ENCODE measurements at regions not wholly inside any gene's neighbourhood (a gene's known extent, or its start where the extent isn't known, plus 50 kb on each side); places are given as distances from the start of the nearest gene placed in this dataset.
"Not testable (repeated sequence)": the region's sequence is repeated elsewhere in the genome, so short reads cannot be mapped to it uniquely, and the experiment has no call there.

GRCh38 chr15:30470601-30471365 is 56.7 kb upstream of the GOLGA8R start:
- peak; percentile 0 to 32 for DNase-seq (ENCODE audit: low read depth in 2 of 2)

- DNase-seq (ENCODE audit: low read depth in 2 of 2), result not testable (repeated sequence)
These were observed 57.3 kb upstream of the GOLGA8R start for GRCh38 chr15:30471366-30471749.

DNA sequence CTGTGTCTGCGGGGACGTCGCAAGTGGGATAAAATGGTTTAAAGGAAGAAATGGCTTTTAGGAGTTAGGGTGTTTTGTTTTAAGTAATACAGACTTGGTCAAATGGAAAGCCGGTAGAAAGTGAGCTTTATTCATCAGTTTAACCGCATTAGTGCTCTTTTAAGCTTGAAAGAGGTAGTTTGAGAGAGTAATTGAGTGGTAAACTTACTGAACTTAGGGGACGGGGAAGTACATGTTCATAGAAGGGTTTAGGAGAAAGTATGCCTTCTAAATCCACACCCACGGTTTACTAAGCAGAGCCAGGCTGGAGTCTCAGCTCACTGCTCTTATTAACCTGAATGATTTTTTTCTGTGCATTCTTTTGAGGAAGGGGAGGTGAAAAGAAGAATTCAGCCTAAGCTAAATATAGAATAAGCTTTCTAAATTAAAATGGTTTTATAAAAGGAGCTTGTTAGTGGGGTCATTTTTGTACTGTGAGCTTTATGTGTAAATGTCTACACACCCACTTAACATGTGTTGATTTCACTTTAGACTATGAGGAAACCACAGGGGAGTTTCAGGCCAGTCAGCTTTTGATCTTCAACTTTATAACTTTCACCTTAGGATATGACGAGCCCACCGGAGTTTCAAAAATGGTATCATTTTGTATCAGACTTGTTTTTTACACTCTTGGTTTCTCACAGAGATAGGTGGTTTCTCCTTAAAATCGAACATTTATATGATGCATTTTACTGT is 57.9 kb upstream of the GOLGA8R start:
- DNase-seq (ENCODE audit: low read depth in 2 of 2), result not testable (repeated sequence)

GRCh38 chr15:30484887-30485286 is 67.0 kb upstream of the GOLGA8Q start:
- not testable (repeated sequence) for DNase-seq (ENCODE audit: low read depth in 2 of 2)

DNA sequence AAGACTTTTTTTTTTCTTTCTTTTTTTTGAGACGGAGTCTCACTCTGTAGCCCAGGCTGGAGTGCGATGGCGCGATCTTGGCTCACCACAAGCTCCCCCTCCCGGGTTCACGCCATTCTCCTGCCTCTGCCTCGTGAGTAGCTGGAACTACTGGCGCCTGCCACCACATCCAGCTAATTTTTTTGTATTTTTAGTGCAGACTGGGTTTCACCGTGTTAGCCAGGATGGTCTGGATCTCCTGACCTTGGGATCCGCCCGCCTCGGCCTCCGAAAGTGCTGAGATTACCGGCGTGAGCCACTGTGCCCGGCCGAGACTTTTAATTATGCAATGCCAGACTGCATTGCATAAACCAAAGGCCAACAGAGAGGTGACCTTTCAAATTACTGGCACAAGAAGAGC is 62.6 kb upstream of the GOLGA8Q start:
- DNase-seq (ENCODE audit: low read depth in 2 of 2), result not testable (repeated sequence)

DNA sequence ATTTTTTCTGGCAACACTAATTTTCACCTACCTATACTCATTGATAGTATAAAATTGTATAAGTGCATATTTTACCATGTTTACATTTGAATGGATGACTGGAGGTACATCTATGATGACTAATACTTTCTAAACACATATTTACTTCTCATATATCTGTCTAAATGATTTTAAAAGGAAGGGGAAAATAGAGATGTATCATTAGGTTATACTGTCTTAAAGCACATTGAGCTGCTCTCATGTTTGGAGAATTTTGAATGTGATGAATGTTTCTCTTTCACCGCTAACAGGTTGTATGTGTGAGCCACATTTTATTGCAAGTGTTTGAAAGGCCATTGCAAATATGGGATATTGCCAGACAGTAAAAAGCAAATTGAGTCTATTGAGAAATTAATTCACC is 61.5 kb upstream of the GOLGA8Q start:
- DNase-seq (ENCODE audit: low read depth in 2 of 2), result not testable (repeated sequence)

- not testable (repeated sequence) for DNase-seq (ENCODE audit: low read depth in 2 of 2)
These were observed 57.9 kb upstream of the GOLGA8Q start for GRCh38 chr15:30493947-30494346.

GRCh38 chr15:30497275-30497674 is 54.6 kb upstream of the GOLGA8Q start:
- DNase-seq (ENCODE audit: low read depth in 2 of 2), result not testable (repeated sequence)

GRCh38 chr15:30499233-30499632 is 52.6 kb upstream of the GOLGA8Q start:
- DNase-seq (ENCODE audit: low read depth in 2 of 2), result not testable (repeated sequence)

- DNase-seq (ENCODE audit: low read depth in 2 of 2), result not testable (repeated sequence)
These were observed 51.3 kb upstream of the GOLGA8Q start for GRCh38 chr15:30500511-30500910.

Measured in stimulated activated CD8-positive, alpha-beta memory T cell treated with anti-CD3 and anti-CD28 coated beads, Interleukin-2, amount 100 ng/mL, for 48 hours (primary cell).